HG03095 (cell line): ENCODE measurements at regions not wholly inside any gene's neighbourhood (a gene's known extent, or its start where the extent isn't known, plus 50 kb on each side); places are given as distances from the start of the nearest gene placed in this dataset.

Source experiments
- ATAC-seq: cut with Tn5 transposase; IDR thresholded peaks from one replicate; pipeline ENCODE4 v1.9.1; 2021; ENCODE audit warnings: moderate library complexity; ENCODE audit not compliant: unreplicated experiment

DNA sequence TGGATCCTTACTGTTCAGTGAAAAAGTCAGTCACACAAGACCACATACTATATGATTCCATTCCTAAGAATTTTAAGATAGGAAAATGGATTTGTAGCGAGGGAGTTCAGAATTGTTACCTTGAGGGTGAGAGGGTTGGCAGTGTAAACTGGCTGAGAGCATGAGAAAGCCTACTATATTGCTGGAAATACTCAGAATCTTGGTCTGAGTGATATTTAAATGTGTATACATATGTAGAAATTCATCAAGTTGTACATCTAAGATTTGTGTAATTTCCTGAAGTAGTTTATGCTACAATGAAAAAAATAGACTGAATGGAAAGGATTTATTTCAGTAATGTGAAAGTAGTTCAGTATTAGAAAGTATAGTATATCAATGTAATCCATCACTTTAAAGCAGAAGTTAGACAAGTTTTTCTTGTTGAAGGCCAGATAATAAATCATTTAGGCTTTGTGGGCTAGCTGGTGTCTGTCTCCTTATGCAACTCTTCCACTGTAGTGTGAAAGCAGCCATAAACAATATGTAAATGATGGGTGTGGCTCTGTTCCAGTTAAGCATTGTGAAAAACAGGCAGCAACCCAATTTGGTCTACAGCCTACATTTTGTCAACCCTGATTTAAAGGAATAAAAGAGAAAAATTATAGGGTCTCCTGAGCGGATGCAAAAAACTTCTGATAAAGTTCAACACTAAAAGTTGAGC lies 127.2 kb upstream of the THY1 start:
- ATAC-seq, result no peak

DNA sequence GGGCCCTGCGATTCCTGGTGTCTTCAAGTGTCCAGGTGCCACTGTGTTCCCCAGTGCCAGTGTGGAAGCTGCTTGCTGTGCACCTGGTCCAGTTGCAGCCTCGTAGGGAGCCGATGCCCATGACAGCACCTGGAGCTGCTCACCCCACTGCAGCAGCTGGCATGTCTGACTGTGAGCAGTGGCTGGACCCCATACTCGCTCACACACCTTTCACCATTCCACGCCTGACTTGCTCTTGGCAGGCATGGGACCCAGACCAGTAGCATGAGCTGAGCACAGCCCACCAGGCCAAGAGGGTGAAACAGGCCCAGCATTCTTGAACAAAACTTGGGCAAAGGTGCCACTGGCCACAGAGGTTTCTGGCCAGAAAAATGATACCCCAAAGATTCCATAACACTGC lies 124.5 kb upstream of the THY1 start:
- ATAC-seq, result no peak

GRCh38 chr11:119545978-119546915 lies 123.3 kb upstream of the THY1 start:
- no peak for ATAC-seq

DNA sequence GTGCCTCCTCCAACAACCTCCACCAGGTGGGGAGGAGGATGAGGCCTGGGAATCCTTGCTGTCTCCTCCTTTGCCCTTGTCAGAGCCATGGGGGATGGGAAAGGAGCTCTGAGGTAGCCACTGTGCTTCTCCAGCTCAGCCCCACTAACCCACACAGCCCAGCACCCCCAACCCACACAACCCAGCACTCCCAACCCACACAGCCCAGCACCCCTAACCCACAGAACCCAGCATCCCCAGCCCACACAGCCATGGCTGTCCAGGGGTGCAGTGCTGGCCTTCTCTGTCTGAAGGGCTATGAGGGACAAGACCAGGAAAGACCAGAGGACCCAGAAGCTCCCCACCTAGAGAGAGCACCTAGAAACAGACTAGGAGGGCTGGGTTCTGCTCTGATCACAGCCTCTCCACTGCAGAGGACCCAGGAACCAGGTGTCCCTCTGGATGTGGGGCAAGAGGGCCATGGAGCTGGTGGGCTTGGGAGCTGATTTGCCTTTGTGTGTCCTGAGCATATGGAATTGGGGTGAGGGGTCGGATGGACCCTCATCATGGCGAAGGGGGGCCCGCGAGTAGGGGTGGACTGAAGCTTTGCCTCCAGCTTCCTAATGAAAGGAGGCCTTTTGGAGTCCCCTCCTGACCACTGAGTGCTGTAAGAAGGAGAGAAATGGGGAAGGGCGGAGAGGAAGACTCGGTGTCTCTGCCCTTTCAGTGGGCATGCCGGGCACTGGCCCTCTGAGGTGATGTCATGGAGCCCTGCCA lies 117.6 kb upstream of the THY1 start:
- ATAC-seq, result no peak

- no peak for ATAC-seq
These were observed 116.6 kb upstream of the THY1 start for GRCh38 chr11:119539583-119539982.

GRCh38 chr11:119538753-119539152 lies 115.8 kb upstream of the THY1 start:
- no peak for ATAC-seq

- ATAC-seq, result no peak
These were observed 114.6 kb upstream of the THY1 start for GRCh38 chr11:119537306-119538253.

DNA sequence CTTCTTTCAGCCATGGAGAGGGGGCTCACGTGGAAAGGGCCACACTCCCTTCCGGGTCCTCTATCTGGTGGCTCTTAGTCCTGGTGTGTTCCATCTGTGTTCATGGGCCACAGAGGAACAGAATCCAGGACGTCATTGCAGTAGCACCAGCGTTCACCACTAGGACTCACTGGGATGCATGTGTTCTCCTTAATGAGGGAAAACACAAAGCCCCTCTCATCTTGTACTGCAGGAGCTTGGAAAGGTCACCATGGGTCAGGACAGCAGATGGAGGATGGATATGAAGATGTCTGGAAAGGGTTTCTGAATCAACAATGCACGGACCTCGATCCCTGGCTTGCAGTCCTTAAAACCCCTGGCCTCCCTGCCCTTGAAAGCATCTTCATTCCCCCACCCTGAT lies 113.8 kb upstream of the THY1 start:
- ATAC-seq, result no peak

GRCh38 chr11:119533921-119534736 lies 111.2 kb upstream of the THY1 start:
- ATAC-seq, result no peak

GRCh38 chr11:119533462-119533861 lies 110.5 kb upstream of the THY1 start:
- ATAC-seq, result no peak

- ATAC-seq, result no peak
These were observed 109.6 kb upstream of the THY1 start for GRCh38 chr11:119532551-119532950.

DNA sequence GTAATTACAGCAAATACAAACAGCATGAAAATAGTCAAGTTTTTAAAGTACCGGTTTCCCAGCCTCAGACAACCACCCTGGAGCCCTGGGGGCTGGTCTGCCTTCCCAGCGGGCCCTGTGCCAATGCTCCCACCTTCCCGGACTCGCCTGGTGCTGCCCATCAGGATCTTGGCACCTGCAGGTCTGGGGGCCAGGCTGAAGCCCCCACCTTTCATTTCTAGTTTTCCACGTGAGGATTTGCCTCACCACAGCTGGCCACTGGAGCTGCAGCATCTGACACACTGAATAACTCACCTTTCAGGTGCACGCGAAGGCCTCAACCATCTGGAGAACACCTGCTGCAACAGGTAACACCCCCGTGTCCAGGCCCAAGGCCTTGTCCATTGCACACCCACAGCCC lies 108.7 kb upstream of the THY1 start:
- no peak for ATAC-seq

DNA sequence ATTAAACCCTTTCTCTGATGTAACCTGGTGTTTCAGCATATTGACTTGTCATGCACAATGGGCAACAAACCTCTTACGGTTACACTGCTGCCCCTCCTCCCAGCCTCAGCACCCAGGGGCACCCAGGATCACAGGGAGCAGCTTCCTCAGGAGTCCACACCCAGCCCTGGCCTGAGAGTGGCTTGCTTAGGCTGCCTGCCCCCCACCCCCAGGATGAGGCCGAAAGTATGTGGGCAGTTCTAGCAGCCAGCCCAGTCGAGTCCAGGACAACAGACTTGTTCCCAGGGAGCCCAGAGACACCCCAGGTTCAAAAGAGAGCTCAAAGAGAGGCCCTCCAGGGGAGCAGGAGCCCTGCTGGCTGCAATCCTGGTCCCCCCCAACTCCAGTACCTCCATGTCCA lies 108.1 kb upstream of the THY1 start:
- ATAC-seq, result no peak

DNA sequence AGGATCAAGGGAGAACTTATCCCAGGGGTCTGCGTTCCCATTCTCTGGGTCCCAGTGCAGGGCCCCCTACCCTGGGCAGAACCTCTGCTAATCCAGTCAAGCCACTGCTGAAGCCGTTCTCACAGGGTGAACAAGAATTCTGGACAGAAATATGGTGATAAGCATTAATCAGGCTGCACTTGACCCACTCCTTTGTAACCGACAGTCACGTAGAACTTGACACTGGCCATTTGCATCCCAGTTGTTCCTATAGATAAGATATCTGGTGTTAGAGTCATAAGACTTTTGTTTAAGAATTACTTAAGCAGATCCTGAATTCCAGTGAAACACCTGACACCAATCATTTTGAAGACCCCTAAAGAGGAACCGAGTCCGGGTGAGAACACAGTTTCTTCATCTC lies 107.5 kb upstream of the THY1 start:
- no peak for ATAC-seq

DNA sequence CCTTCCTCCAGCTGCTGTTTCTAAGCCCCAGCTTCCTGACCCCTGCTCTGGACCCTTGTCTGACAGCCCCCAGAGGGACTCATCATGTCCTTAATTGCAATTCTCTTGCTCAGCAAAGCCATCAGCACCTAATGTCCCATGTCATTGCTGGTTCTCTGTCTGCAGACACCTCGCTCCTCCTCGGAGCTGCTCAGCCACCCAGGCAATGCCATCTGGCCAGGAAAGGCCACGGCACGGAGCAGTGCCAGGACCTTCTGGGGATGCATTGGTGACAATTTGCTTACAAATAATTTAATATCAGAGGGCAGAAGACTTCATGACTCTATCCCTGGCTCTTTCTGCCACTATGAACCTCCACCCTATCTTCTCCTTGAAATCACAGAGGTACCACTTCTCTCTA lies 107.0 kb upstream of the THY1 start:
- no peak for ATAC-seq

- ATAC-seq, result no peak
These were observed 106.3 kb upstream of the THY1 start for GRCh38 chr11:119529063-119529845.

- ATAC-seq, result no peak
These were observed 102.9 kb upstream of the THY1 start for GRCh38 chr11:119525867-119526196.

DNA sequence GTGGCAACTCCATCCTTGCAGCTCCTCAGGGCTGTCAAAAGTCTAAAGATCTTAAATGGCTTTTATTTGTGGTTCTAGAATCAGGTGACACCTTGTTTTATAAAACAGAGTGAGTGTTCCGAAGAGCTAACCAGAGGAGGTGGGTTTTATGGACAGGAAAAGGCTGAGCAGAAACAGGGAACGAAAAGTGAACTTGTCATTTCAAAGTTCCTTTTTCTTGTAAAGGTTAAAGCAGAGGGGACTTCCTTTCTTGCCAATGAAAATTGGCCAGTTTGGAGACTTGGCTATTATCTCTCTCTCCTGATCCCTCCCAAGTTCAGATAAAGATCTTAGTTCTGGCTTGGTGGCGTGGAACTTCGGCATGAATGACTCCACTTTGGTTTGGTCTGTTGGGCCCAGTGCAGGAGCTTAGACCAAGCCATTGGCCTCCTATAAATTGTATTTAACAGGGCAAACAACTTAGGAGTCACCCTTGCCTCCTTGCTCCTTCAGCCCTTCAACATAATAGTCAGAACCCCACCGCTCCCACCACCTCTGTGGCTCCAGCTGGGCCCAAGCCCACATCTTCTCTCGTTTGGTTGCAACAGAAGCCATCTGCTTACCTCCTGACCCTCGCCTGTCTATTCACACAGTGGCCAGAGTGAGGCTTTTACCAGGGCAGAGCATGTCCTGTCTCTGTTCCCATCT lies 102.4 kb upstream of the THY1 start:
- ATAC-seq, result no peak
